GM23338 (cell line): ENCODE measurements at regions not wholly inside any gene's neighbourhood (a gene's known extent, or its start where the extent isn't known, plus 50 kb on each side); places are given as distances from the start of the nearest gene placed in this dataset.

ENCODE experiments used
- ATAC-seq: fragments of 200-7000 bp; cut with Tn5 transposase; 3 replicates; pipeline ENCODE4 v1.9.1; 2020
- DNase-seq: peaks from one replicate; pipeline ENCODE4 v3.0.0-alpha.2; 2015; ENCODE audit warnings: low spot score
- H2AFZ ChIP-seq: fragments of 200-600 bp; sonication (generic); 2 replicates; pipeline ENCODE4 v1.8.0; 2016; ENCODE audit warnings: antibody characterized with exemption, mild to moderate bottlenecking, moderate library complexity
- H3F3A ChIP-seq: fragments of 200-600 bp; sonication (generic); replicated peaks from 2 replicates; pipeline ENCODE4 v1.8.0; 2017; ENCODE audit warnings: antibody characterized with exemption, mixed run types, low read depth
- H3K27ac ChIP-seq: fragments of 200-600 bp; sonication (generic); 2 replicates; pipeline ENCODE4 v1.6.1; 2016; ENCODE audit warnings: low read depth
- H3K27me3 ChIP-seq: fragments of 200-600 bp; sonication (generic); 2 replicates; pipeline ENCODE4 v1.8.0; 2016; ENCODE audit warnings: mild to moderate bottlenecking, mixed run types, moderate library complexity; ENCODE audit not compliant: insufficient read depth
- H3K36me3 ChIP-seq: fragments of 200-600 bp; sonication (generic); 2 replicates; pipeline ENCODE4 v1.8.0; 2016; ENCODE audit warnings: mild to moderate bottlenecking; ENCODE audit not compliant: insufficient read depth
- H3K4me1 ChIP-seq: fragments of 200-600 bp; sonication (generic); 2 replicates; pipeline ENCODE4 v1.8.0; 2016; ENCODE audit warnings: mild to moderate bottlenecking, moderate library complexity; ENCODE audit not compliant: insufficient read depth
- H3K4me2 ChIP-seq: fragments of 200-600 bp; sonication (generic); 2 replicates; pipeline ENCODE4 v1.7.1; 2017; ENCODE audit warnings: mixed run types
- H3K4me3 ChIP-seq: fragments of 200-600 bp; sonication (generic); 2 replicates; pipeline ENCODE4 v1.6.1; 2016; ENCODE audit warnings: mixed run types
- H3K79me2 ChIP-seq: fragments of 200-600 bp; sonication (generic); replicated peaks from 2 replicates; pipeline ENCODE4 v1.8.0; 2017; ENCODE audit warnings: mild to moderate bottlenecking; ENCODE audit not compliant: insufficient read depth
- H3K9me2 ChIP-seq: fragments of 200-600 bp; sonication (generic); 2 replicates; pipeline ENCODE4 v1.8.0; 2017; ENCODE audit not compliant: insufficient read depth
- H4K20me1 ChIP-seq: fragments of 200-600 bp; sonication (generic); replicated peaks from 2 replicates; pipeline ENCODE4 v1.8.0; 2017; ENCODE audit warnings: mild to moderate bottlenecking; ENCODE audit not compliant: insufficient read depth
- H3K27ac Mint-ChIP-seq: 2 replicates; pipeline ENCODE4 v1.8.0; 2020; ENCODE audit warnings: inconsistent platforms, mild to moderate bottlenecking, moderate library complexity, mixed read lengths
- H3K27me3 Mint-ChIP-seq: 3 replicates; pipeline ENCODE4 v1.8.0; 2022; ENCODE audit warnings: low read depth, mild to moderate bottlenecking, moderate library complexity, mixed read lengths, inconsistent platforms; ENCODE audit not compliant: insufficient read depth, poor library complexity
- H3K36me3 Mint-ChIP-seq: 3 replicates; pipeline ENCODE4 v1.8.0; 2021; ENCODE audit warnings: low read depth, mild to moderate bottlenecking, inconsistent platforms, moderate library complexity, mixed read lengths
- H3K4me1 Mint-ChIP-seq: 3 replicates; pipeline ENCODE4 v1.8.0; 2020; ENCODE audit warnings: mild to moderate bottlenecking, inconsistent platforms, mixed read lengths
- H3K4me3 Mint-ChIP-seq: 3 replicates; pipeline ENCODE4 v1.8.0; 2021; ENCODE audit warnings: moderate library complexity, mild to moderate bottlenecking, inconsistent platforms, mixed read lengths
- H3K9me3 Mint-ChIP-seq: 3 replicates; pipeline ENCODE4 v1.8.0; 2020; ENCODE audit warnings: moderate library complexity, mild to moderate bottlenecking, inconsistent platforms, mixed read lengths
- CREB1 ChIP-seq: fragments of 250-450 bp; sonication (Bioruptor Pico); IDR thresholded peaks from 2 replicates; pipeline ENCODE4 v1.5.0; 2020; ENCODE audit warnings: low read depth, mild to moderate bottlenecking, moderate library complexity
- ETS1 ChIP-seq: IDR thresholded peaks from 2 replicates; pipeline ENCODE4 v1.6.1; 2016; ENCODE audit warnings: antibody characterized with exemption
- EZH2 ChIP-seq: fragments of 200-600 bp; sonication (generic); IDR thresholded peaks from one replicate; pipeline ENCODE4 v1.8.0; 2017; ENCODE audit warnings: antibody characterized with exemption, mild to moderate bottlenecking, low read depth; ENCODE audit not compliant: unreplicated experiment
- EZH2phosphoT487 ChIP-seq: fragments of 200-600 bp; sonication (generic); IDR thresholded peaks from one replicate; pipeline ENCODE4 v1.8.1; 2018; ENCODE audit warnings: antibody characterized with exemption; ENCODE audit not compliant: unreplicated experiment
- JUNB ChIP-seq: IDR thresholded peaks from one replicate; pipeline ENCODE4 v1.6.1; 2016; ENCODE audit warnings: antibody characterized with exemption; ENCODE audit not compliant: unreplicated experiment
- NANOG ChIP-seq: IDR thresholded peaks from 2 replicates; pipeline ENCODE4 v1.6.1; 2016; ENCODE audit warnings: antibody characterized with exemption, borderline replicate concordance
- POLR2AphosphoS5 ChIP-seq: IDR thresholded peaks from 2 replicates; pipeline ENCODE4 v1.6.1; 2016; ENCODE audit warnings: antibody characterized with exemption, low read depth
- REST ChIP-seq: IDR thresholded peaks from one replicate; pipeline ENCODE4 v1.6.1; 2018; ENCODE audit warnings: antibody characterized with exemption; ENCODE audit not compliant: unreplicated experiment
- STAT1 ChIP-seq: IDR thresholded peaks from one replicate; pipeline ENCODE4 v1.6.1; 2016; ENCODE audit warnings: antibody characterized with exemption; ENCODE audit not compliant: unreplicated experiment
- ZNF331 ChIP-seq: fragments of 250-450 bp; sonication (Bioruptor Pico); IDR thresholded peaks from 2 replicates; pipeline ENCODE4 v1.5.0; 2020; ENCODE audit warnings: low read depth, mild to moderate bottlenecking, moderate library complexity

DNA sequence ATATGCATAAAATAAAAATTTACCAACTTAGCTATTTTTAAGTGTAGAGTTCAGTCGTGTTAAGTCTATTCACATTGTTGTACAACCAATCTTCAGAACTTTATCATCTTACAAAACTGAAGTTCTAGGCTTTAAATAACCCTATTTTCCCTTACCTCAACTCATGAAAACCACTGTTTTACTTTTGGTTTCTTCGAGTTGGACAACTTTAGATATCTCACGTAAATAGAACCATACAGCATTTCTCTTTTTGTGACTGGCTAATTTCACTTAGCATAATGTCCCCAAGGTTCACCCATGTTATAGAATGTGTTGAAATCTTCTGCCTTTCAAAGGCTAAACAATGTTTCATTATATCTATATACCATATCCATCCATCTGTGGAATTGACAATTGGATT, 819.0 kb upstream of the ADGRL4 start:
- no peak for ATAC-seq
- no peak overlapping the region for H3K4me3 Mint-ChIP-seq
- no peak overlapping the region for H3K4me2 ChIP-seq

GRCh38 chr1:79822053-79822452, 815.5 kb upstream of the ADGRL4 start:
- Mint-ChIP-seq H3K4me1 (no peaks in the 10 kb centered on the region), H3K4me3 (no peak overlapping the region), H3K27ac (no peak overlapping the region), H3K9me3 (no peaks in the 10 kb centered on the region), H3K27me3 (no peaks in the 10 kb centered on the region), H3K36me3 (no peaks in the 10 kb centered on the region)
- H3K27me3 ChIP-seq: no peaks in the 10 kb centered on the region
- H3K4me3 ChIP-seq: no peak overlapping the region
- H3K4me1 ChIP-seq: no peaks in the 10 kb centered on the region
- H2AFZ ChIP-seq: peak overlapping the region; percentile 60
- no peak overlapping the region for H3K27ac ChIP-seq
- H3K4me2 ChIP-seq: no peak overlapping the region
- no peak for ATAC-seq
- H3K36me3 ChIP-seq: no peaks in the 10 kb centered on the region
- no peaks in the 10 kb centered on the region for H3K79me2 ChIP-seq
- no peaks in the 10 kb centered on the region for H4K20me1 ChIP-seq
- DNase-seq: no peak
- no peaks in the 10 kb centered on the region for H3F3A ChIP-seq
- no peaks in the 10 kb centered on the region; the same call in 1 of the 2 replicates for H3K9me2 ChIP-seq
- TF ChIP-seq STAT1 (no peak), EZH2phosphoT487 (no peak), JUNB (no peak), POLR2AphosphoS5 (no peak), NANOG (no peak), EZH2 (no peak)

More for the DNA sequence above, 819.0 kb upstream of the ADGRL4 start:
- Histone ChIP-seq H3K27ac (no peak overlapping the region), H3K79me2 (no peaks in the 10 kb centered on the region), H3K36me3 (no peaks in the 10 kb centered on the region), H2AFZ (no peak overlapping the region), H4K20me1 (no peaks in the 10 kb centered on the region), H3K9me2 (no peaks in the 10 kb centered on the region; the same call in 1 of the 2 replicates), H3K27me3 (no peaks in the 10 kb centered on the region), H3F3A (no peaks in the 10 kb centered on the region), H3K4me3 (no peak overlapping the region), H3K4me1 (no peaks in the 10 kb centered on the region)
- no peaks in the 10 kb centered on the region for H3K27me3 Mint-ChIP-seq
- no peak for DNase-seq
- no peaks in the 10 kb centered on the region for H3K36me3 Mint-ChIP-seq
- TF ChIP-seq CREB1 (no peak), ETS1 (no peak), EZH2 (no peak), ZNF331 (CRISPR knock-in tag) (no peak), REST (no peak)
- no peaks in the 10 kb centered on the region for H3K9me3 Mint-ChIP-seq
- no peak overlapping the region for H3K27ac Mint-ChIP-seq
- H3K4me1 Mint-ChIP-seq: no peaks in the 10 kb centered on the region
